H1 (cell line): ENCODE measurements at regions not wholly inside any gene's neighbourhood (a gene's known extent, or its start where the extent isn't known, plus 50 kb on each side); places are given as distances from the start of the nearest gene placed in this dataset.

Source experiments
- ATF2 ChIP-seq: IDR thresholded peaks from 2 replicates; pipeline ENCODE4 v1.6.1; 2012; ENCODE audit warnings: low read length, inconsistent platforms
- CREB1 ChIP-seq: IDR thresholded peaks from 2 replicates; pipeline ENCODE4 v1.6.1; 2012; ENCODE audit warnings: inconsistent platforms
- CTCF ChIP-seq, 3 experiments: IDR thresholded peaks; 1 replicate in 2 of 3; 2 replicates in 1 of 3; pipeline versions ENCODE4 v1.5.1 to v1.6.1; 2011; ENCODE audit warnings: low read length in 3 of 3, mild to moderate bottlenecking in 3 of 3, inconsistent platforms in 2 of 3, low read depth in 1 of 3, moderate library complexity in 1 of 3; ENCODE audit not compliant: insufficient read depth in 1 of 3; ENCODE audit errors: control extremely low read depth in 1 of 3
- EZH2 ChIP-seq: fragments of 200-600 bp; sonication (generic); IDR thresholded peaks from 2 replicates; pipeline ENCODE4 v1.7.1; 2012; ENCODE audit warnings: low read depth, mild to moderate bottlenecking, moderate library complexity, low read length, inconsistent platforms; ENCODE audit not compliant: severe bottlenecking
- FOSL1 ChIP-seq: IDR thresholded peaks from 2 replicates; pipeline ENCODE4 v1.6.1; 2011; ENCODE audit warnings: mild to moderate bottlenecking, low read depth, low read length, moderate library complexity; ENCODE audit not compliant: insufficient read depth
- NRF1 ChIP-seq: IDR thresholded peaks from 2 replicates; pipeline ENCODE4 v1.6.1; 2011; ENCODE audit warnings: mild to moderate bottlenecking, low read depth, low read length, improper control_type of control experiment
- POLR2A ChIP-seq, 2 experiments: IDR thresholded peaks; 1 replicate in 1 of 2; 2 replicates in 1 of 2; pipeline ENCODE4 v1.6.1; 2011; ENCODE audit warnings: low read depth in 2 of 2, low read length in 2 of 2, mild to moderate bottlenecking in 2 of 2; ENCODE audit errors: control extremely low read depth in 1 of 2
- RXRA ChIP-seq: IDR thresholded peaks from 2 replicates; pipeline ENCODE4 v1.6.1; 2011; ENCODE audit warnings: low read depth, mild to moderate bottlenecking, low read length, moderate library complexity; ENCODE audit not compliant: insufficient read depth
- TBP ChIP-seq: IDR thresholded peaks from 2 replicates; pipeline ENCODE4 v1.6.1; 2011; ENCODE audit warnings: low read depth, low read length, improper control_type of control experiment
- USF2 ChIP-seq: IDR thresholded peaks from 2 replicates; pipeline ENCODE4 v1.6.1; 2011; ENCODE audit warnings: low read length, improper control_type of control experiment
- YY1 ChIP-seq: IDR thresholded peaks from 2 replicates; pipeline ENCODE4 v1.6.1; 2011; ENCODE audit warnings: low read depth, mild to moderate bottlenecking, low read length

- no peak for TF ChIP-seq CTCF (IDR thresholded peaks at IDR 0.05; ENCODE audit: control extremely low read depth in 1 of 3, insufficient read depth in 1 of 3, low read depth in 1 of 3, low read length in 3 of 3)
- no peak for TF ChIP-seq EZH2
- TF ChIP-seq YY1 = no peak
- TF ChIP-seq FOSL1 = no peak
- TF ChIP-seq USF2 = no peak
- no peak for TF ChIP-seq NRF1
- TF ChIP-seq ATF2 = no peak
- no peak for TF ChIP-seq POLR2A (IDR thresholded peaks at IDR 0.05; ENCODE audit: control extremely low read depth in 1 of 2, low read depth in 2 of 2, low read length in 2 of 2)
- no peak for TF ChIP-seq TBP
- TF ChIP-seq RXRA = no peak
- TF ChIP-seq CREB1 = no peak
Measured at GRCh38 chr7:140261522-140261921, 84.7 kb upstream of the KDM7A start.
